HG03097 (cell line): ENCODE measurements at regions not wholly inside any gene's neighbourhood (a gene's known extent, or its start where the extent isn't known, plus 50 kb on each side); places are given as distances from the start of the nearest gene placed in this dataset.

Experiments used
- ATAC-seq: cut with Tn5 transposase; IDR thresholded peaks from one replicate; pipeline ENCODE4 v1.9.1; 2021; ENCODE audit not compliant: unreplicated experiment, low FRiP score

- ATAC-seq, result no peak
Measured at GRCh38 chr16:85394456-85395206, 218.5 kb upstream of the GSE1 start.

GRCh38 chr16:85395207-85395912 is 217.8 kb upstream of the GSE1 start:
- ATAC-seq, result no peak

GRCh38 chr16:85395913-85396878 is 216.9 kb upstream of the GSE1 start:
- ATAC-seq, result no peak

GRCh38 chr16:85396879-85397871 is 215.9 kb upstream of the GSE1 start:
- ATAC-seq, result no peak

- ATAC-seq, result no peak
Measured at GRCh38 chr16:85398050-85398451, 215.1 kb upstream of the GSE1 start.

GRCh38 chr16:85398688-85399582 is 214.2 kb upstream of the GSE1 start:
- ATAC-seq, result no peak

GRCh38 chr16:85399583-85400284 is 213.4 kb upstream of the GSE1 start:
- no peak for ATAC-seq

GRCh38 chr16:85400305-85401205 is 212.6 kb upstream of the GSE1 start:
- no peak for ATAC-seq

GRCh38 chr16:85401370-85401916 is 211.7 kb upstream of the GSE1 start:
- no peak for ATAC-seq

- ATAC-seq, result no peak
Measured at GRCh38 chr16:85401917-85402766, 211.0 kb upstream of the GSE1 start.

GRCh38 chr16:85402910-85403692 is 210.0 kb upstream of the GSE1 start:
- ATAC-seq, result no peak

GRCh38 chr16:85403693-85404092 is 209.4 kb upstream of the GSE1 start:
- ATAC-seq, result no peak

GRCh38 chr16:85412911-85413520 is 200.1 kb upstream of the GSE1 start:
- no peak for ATAC-seq

- ATAC-seq, result no peak
Measured at GRCh38 chr16:85413691-85414663, 199.1 kb upstream of the GSE1 start.
